ENCODE measurements at regions not wholly inside any gene's neighbourhood (a gene's known extent, or its start where the extent isn't known, plus 50 kb on each side); places are given as distances from the start of the nearest gene placed in this dataset.

DNA sequence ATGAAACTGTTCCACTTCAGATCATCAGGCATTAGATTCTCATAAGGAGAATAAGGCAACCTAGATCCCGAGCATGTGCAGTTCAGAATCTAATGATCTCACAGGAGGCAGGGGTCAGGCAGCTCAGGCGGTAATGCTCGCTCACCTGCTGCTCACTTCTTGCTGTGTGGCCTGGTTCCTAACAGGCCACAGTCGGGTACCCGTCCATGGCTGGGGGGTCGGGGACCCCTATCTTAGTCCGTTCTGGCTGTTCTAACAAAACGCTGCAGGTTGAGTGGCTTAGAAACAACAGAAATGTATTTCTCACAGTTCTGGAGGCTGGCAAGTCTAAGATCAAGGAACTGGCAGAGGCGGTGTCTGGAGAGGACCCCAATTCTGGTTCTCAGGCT lies 79.2 kb downstream of the ASB1 start:
- H3K4me3 ChIP-seq (ENCODE audit: low read depth in 2 of 2, low read length in 1 of 2), result no peak overlapping the region
- POLR2A ChIA-PET, result no interaction called here

More for the DNA sequence above, 79.2 kb downstream of the ASB1 start:
- Histone ChIP-seq H4K20me1 (ENCODE audit: insufficient read depth) (no peaks in the 10 kb centered on the region), H3K9me2 (no peaks in the 10 kb centered on the region), H3F3A (replicated peaks; ENCODE audit: insufficient read depth) (no peaks in the 10 kb centered on the region), H3K36me3 (replicated peaks in 1 of 2; ENCODE audit: control insufficient read depth in 1 of 2, insufficient read depth in 2 of 2, low read length in 1 of 2) (no peaks in the 10 kb centered on the region), H3K27ac (ENCODE audit: low read depth in 2 of 2, low read length in 1 of 2) (no peak overlapping the region), H3K79me2 (ENCODE audit: insufficient read depth) (no peaks in the 10 kb centered on the region), H3K9me3 (no peaks in the 10 kb centered on the region), H3K4me1 (ENCODE audit: control insufficient read depth in 1 of 2, insufficient read depth in 2 of 2, low read depth in 1 of 2, low read length in 1 of 2) (no peaks in the 10 kb centered on the region; a peak in 1 of 4 replicates), H3K27me3 (ENCODE audit: insufficient read depth) (no peaks in the 10 kb centered on the region), H3K9ac (no peak overlapping the region), H3K4me2 (no peak overlapping the region), H2AFZ (ENCODE audit: low read depth) (no peak overlapping the region)
- TF ChIP-seq MEF2A (IDR thresholded peaks at IDR 0.05; ENCODE audit: borderline replicate concordance, low read depth), result no peak
- no peak for TF ChIP-seq GATA2 (CRISPR knock-in tag; IDR thresholded peaks at IDR 0.05)
- TF ChIP-seq TAF1 (IDR thresholded peaks at IDR 0.05; ENCODE audit: borderline replicate concordance, low read depth, low read length), result no peak
- no peak for TF ChIP-seq YY1 (IDR thresholded peaks at IDR 0.05; ENCODE audit: low read depth)
- no peak for TF ChIP-seq CHD2 (IDR thresholded peaks at IDR 0.05; ENCODE audit: low read length, partially characterized antibody)
- TF ChIP-seq MAX (IDR thresholded peaks at IDR 0.05; ENCODE audit: low read depth), result no peak
- no peak for TF ChIP-seq IRF3 (IDR thresholded peaks at IDR 0.05; ENCODE audit: low read depth, low read length)
- TF ChIP-seq FOXM1 (IDR thresholded peaks at IDR 0.05; ENCODE audit: low read depth), result no peak
- no peak for TF ChIP-seq CTCF (IDR thresholded peaks at IDR 0.05)
- TF ChIP-seq, protein P1, sequence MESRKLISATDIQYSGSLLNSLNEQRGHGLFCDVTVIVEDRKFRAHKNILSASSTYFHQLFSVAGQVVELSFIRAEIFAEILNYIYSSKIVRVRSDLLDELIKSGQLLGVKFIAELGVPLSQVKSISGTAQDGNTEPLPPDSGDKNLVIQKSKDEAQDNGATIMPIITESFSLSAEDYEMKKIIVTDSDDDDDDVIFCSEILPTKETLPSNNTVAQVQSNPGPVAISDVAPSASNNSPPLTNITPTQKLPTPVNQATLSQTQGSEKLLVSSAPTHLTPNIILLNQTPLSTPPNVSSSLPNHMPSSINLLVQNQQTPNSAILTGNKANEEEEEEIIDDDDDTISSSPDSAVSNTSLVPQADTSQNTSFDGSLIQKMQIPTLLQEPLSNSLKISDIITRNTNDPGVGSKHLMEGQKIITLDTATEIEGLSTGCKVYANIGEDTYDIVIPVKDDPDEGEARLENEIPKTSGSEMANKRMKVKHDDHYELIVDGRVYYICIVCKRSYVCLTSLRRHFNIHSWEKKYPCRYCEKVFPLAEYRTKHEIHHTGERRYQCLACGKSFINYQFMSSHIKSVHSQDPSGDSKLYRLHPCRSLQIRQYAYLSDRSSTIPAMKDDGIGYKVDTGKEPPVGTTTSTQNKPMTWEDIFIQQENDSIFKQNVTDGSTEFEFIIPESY (IDR thresholded peaks at IDR 0.05; ENCODE audit: borderline replicate concordance, low read depth), result no peak
- TF ChIP-seq, protein P2, sequence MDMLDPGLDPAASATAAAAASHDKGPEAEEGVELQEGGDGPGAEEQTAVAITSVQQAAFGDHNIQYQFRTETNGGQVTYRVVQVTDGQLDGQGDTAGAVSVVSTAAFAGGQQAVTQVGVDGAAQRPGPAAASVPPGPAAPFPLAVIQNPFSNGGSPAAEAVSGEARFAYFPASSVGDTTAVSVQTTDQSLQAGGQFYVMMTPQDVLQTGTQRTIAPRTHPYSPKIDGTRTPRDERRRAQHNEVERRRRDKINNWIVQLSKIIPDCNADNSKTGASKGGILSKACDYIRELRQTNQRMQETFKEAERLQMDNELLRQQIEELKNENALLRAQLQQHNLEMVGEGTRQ (IDR thresholded peaks at IDR 0.05; ENCODE audit: borderline replicate concordance, low read depth, low read length), result no peak
- TF ChIP-seq SMC3 (IDR thresholded peaks at IDR 0.05; ENCODE audit: low read depth, low read length), result no peak
- no peak for TF ChIP-seq RCOR1 (IDR thresholded peaks at IDR 0.05; ENCODE audit: low read length)
- no peak for TF ChIP-seq NFIC (IDR thresholded peaks at IDR 0.05; ENCODE audit: borderline replicate concordance)
- WGBS (ENCODE audit: low lambda C conversion rate), result 60% methylated on average over 6 of the region's 9 CpGs
- CTCF ChIA-PET, result no interaction called here
- DNase-seq, result no peak

Measured in SK-N-SH (cell line).